ENCODE measurements at regions not wholly inside any gene's neighbourhood (a gene's known extent, or its start where the extent isn't known, plus 50 kb on each side); places are given as distances from the start of the nearest gene placed in this dataset.

DNA sequence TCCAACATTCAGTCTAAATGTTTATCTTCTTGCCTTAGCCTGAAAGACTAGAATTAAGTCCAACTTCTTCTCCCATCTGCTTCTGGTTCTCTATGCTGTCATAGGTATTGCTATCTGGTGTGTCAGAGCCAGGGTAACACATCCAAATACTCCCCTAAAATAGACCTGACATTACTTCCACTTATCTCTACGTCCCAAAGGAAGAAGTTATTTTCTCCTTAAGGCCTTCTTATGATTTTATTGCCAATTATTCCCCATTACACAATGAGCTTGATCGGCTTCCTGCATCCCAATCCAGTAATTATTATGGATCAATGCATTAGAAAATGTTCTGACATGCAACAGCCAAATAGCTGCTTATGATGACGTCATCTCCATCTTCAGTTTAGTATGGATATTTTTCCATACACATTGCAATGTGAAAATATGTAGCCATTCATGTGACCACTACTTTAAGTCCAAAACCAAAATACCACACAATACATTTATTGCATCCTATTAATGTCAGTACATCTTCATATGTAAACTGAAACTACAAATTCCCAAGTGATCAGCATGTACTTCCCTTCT is 555.5 kb downstream of the MAT2B start:
- TF ChIP-seq, protein P1, sequence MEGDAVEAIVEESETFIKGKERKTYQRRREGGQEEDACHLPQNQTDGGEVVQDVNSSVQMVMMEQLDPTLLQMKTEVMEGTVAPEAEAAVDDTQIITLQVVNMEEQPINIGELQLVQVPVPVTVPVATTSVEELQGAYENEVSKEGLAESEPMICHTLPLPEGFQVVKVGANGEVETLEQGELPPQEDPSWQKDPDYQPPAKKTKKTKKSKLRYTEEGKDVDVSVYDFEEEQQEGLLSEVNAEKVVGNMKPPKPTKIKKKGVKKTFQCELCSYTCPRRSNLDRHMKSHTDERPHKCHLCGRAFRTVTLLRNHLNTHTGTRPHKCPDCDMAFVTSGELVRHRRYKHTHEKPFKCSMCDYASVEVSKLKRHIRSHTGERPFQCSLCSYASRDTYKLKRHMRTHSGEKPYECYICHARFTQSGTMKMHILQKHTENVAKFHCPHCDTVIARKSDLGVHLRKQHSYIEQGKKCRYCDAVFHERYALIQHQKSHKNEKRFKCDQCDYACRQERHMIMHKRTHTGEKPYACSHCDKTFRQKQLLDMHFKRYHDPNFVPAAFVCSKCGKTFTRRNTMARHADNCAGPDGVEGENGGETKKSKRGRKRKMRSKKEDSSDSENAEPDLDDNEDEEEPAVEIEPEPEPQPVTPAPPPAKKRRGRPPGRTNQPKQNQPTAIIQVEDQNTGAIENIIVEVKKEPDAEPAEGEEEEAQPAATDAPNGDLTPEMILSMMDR (IDR thresholded peaks at IDR 0.05; ENCODE audit: low read depth, low read length), result no peak
- no peak for DNase-seq (ENCODE audit: extremely low read depth, low read depth)

DNA sequence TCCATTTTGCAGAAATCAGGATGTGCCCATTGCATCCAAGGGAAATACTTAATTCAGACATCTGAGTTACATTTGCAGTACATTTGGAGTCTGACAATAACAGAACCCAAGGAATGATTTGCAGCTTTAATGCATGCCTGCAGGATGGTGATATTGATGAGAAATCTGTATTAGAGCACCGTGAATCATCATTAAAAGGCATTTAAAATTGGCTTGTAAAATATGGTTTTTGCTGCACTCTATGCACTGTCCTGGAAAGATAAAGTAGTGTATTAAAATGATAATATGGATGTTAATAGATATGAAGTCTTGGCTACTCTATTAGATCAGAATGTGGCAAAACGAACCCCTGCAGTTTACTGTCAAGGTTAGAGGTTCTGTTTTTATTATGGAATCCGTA is 556.9 kb downstream of the MAT2B start:
- no peak for DNase-seq (ENCODE audit: extremely low read depth, low read depth)
- TF ChIP-seq, protein P1 (IDR thresholded peaks at IDR 0.05; ENCODE audit: low read depth, low read length), result no peak

DNA sequence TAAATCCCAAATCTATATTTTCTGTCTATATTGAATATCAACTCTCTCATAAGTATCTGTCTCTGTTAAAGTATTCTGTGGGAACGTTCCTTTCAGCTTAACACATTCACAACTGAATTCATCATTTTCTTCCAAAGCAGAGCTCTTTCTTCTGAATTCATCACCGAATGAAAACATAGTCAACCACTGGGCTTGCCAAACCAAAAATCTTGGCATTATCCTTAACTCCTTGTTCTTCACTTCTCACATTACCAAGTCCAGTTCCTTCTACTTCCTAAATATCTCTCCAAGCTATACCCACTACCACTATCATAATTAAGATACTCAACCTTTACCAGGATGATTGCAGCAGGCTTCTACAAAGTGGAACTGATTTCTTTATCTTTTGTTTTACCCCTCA is 559.8 kb downstream of the MAT2B start:
- TF ChIP-seq, protein P1 (IDR thresholded peaks at IDR 0.05; ENCODE audit: low read depth, low read length), result no peak
- DNase-seq (ENCODE audit: extremely low read depth, low read depth), result no peak

DNA sequence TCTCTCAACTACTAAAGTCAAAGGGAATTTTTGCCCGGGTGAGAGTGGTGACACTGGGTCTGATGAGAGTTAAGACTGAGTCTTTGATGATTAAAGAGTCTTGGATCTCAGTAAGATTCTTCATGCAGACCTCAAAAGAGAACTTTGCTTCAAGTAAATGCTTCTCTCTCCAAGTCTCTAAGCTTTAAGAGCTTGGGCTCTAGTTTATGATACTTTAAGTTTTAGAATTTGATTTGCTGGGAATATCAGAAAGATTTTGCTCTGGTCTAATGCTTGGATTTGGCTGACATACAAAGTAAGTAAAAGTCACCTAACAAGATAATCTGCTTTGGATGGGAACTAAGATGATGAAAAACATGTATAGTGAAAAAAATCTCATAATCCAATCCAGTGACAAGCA is 566.3 kb downstream of the MAT2B start:
- TF ChIP-seq, protein P1 (IDR thresholded peaks at IDR 0.05; ENCODE audit: low read depth, low read length), result no peak
- DNase-seq (ENCODE audit: extremely low read depth, low read depth), result no peak

DNA sequence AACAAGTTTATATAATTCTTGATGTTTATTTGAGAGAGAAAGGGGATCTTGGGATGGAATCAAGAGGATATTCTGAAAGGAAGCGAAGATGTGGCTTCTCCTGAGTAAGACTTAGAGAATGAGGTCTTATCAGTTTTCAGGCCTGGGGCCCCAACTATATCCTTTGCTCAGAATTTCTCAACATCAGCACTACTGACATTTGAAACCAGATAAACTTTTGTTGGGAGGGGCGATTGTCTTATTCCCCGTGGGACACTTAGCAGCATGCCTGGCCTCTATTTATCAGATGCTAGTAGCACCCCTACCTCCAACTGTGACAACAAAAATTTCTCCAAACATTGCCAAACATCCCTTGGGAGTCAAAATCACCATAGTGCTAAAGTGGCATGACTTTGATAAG is 567.7 kb downstream of the MAT2B start:
- DNase-seq (ENCODE audit: extremely low read depth, low read depth), result no peak
- TF ChIP-seq, protein P1 (IDR thresholded peaks at IDR 0.05; ENCODE audit: low read depth, low read length), result no peak

DNA sequence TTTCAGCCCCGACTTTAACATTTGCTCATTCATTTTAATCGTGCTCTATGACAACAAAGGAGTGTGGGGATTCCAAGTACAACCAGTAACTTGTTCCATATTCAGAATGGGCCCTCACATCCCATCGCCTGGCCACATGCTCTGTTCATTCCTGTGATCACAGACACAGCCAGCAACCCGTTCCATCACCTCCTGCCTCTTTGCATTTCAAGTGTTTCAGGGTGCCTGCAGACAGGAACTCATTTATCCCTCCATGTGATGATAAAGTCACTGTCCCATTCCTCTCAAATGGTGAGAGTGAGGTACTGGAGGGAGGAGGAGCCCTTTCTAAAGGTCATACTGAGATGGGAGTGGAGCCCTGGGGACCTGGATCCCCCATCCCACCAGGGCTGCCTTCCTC is 571.1 kb downstream of the MAT2B start:
- no peak for DNase-seq (ENCODE audit: extremely low read depth, low read depth)
- TF ChIP-seq, protein P1 (IDR thresholded peaks at IDR 0.05; ENCODE audit: low read depth, low read length), result no peak

DNA sequence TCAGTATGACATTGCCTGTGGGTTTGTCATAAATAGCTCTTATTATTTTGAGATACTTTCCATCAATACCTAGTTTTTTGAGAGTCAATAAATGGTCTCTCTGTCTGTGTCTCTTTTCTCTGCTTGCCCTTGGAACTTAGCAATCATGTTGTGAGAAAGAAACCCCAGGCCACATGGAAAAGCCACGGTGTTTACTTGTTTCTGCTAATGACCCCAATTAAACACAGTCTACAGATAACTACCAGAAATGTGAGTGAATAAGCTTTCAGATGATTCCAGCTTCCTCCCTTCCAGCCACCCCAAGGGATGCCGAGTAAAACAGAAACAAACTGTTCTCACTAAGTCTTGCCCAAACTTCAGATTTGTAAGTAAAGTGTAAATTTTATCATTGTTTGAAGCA is 584.9 kb downstream of the MAT2B start:
- DNase-seq (ENCODE audit: extremely low read depth, low read depth), result no peak
- TF ChIP-seq, protein P1 (IDR thresholded peaks at IDR 0.05; ENCODE audit: low read depth, low read length), result no peak
